ENCODE measurements at regions not wholly inside any gene's neighbourhood (a gene's known extent, or its start where the extent isn't known, plus 50 kb on each side); places are given as distances from the start of the nearest gene placed in this dataset.

DNA sequence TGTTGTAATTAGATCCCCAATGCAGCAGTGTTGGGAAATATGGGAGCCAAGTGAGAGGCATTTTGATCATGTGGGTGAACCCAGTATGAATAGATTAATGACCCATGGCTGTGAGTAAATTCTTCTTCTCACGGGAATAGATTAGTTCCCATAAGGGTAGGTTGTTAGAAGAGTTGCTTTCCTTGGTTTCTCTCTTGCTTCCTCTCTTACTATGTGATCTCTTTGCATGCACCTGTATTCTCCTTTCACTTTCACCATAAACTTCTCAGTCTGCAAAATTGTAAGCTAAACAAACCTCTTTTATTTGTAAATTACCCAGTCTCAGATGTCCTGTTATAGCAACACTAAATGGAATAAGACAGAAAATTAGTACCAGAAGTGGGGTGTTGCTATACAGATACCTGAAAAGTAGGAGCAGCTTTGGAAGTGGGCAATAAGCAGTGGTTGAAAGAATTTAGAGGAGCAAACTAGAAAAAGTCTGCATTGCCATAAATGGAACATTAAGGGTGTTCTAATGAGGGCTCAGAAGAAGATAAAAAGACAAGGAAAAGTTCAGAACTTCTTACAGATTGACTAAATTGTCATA, 1090.0 kb upstream of the ARRDC3 start:
- in situ Hi-C loops (cut with MboI) (no loop called here), intact Hi-C loops (cut with micrococcal nuclease; ENCODE audit: unreplicated experiment) (no loop called here)
- H2AFZ ChIP-seq (ENCODE audit: control insufficient read depth, low read depth, low read length) = no peak overlapping the region
- ChIA-PET SMC1A (ENCODE audit: uncharacterized antibody, unreplicated experiment) (interaction anchor here (0.7 to 1.2 kb wide), 2 partner anchors 18 to 1919 kb away, joined by 3 to 5 read pairs; no protein-coding TSS in a partner anchor), RAD21 (ENCODE audit: unreplicated experiment) (no interaction called here), POLR2A (no interaction called here), CTCF (interaction anchor here (1.2 kb wide), 1 partner anchor 161 kb away, joined by 3 read pairs; no protein-coding TSS in a partner anchor)
- no peaks in the 10 kb centered on the region for H3K4me1 ChIP-seq (ENCODE audit: control insufficient read depth, insufficient read depth, low read length)
- no peak for TF ChIP-seq SIN3A (IDR thresholded peaks at IDR 0.05; ENCODE audit: low read depth, low read length)
- TF ChIP-seq CBX5 (IDR thresholded peaks at IDR 0.05; ENCODE audit: low read depth) = no peak
- TF ChIP-seq, protein P1, sequence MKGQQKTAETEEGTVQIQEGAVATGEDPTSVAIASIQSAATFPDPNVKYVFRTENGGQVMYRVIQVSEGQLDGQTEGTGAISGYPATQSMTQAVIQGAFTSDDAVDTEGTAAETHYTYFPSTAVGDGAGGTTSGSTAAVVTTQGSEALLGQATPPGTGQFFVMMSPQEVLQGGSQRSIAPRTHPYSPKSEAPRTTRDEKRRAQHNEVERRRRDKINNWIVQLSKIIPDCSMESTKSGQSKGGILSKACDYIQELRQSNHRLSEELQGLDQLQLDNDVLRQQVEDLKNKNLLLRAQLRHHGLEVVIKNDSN (IDR thresholded peaks at IDR 0.05; ENCODE audit: borderline replicate concordance, extremely low read length, insufficient read depth, low read depth, low read length) = no peak
- TF ChIP-seq SMAD5 (IDR thresholded peaks at IDR 0.05; ENCODE audit: low read depth) = no peak
- no peak for TF ChIP-seq ESRRA (IDR thresholded peaks at IDR 0.05; ENCODE audit: low read length)
- no peak for TF ChIP-seq JUNB (IDR thresholded peaks at IDR 0.05)
- TF ChIP-seq KDM1A (IDR thresholded peaks at IDR 0.05; ENCODE audit: borderline replicate concordance) = no peak
- TF ChIP-seq, protein P2, sequence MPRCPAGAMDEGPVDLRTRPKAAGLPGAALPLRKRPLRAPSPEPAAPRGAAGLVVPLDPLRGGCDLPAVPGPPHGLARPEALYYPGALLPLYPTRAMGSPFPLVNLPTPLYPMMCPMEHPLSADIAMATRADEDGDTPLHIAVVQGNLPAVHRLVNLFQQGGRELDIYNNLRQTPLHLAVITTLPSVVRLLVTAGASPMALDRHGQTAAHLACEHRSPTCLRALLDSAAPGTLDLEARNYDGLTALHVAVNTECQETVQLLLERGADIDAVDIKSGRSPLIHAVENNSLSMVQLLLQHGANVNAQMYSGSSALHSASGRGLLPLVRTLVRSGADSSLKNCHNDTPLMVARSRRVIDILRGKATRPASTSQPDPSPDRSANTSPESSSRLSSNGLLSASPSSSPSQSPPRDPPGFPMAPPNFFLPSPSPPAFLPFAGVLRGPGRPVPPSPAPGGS (IDR thresholded peaks at IDR 0.05; ENCODE audit: borderline replicate concordance, insufficient read depth, low read depth, low read length, poor library complexity, severe bottlenecking) = no peak
- no peak for TF ChIP-seq PAX5 (IDR thresholded peaks at IDR 0.05; ENCODE audit: borderline replicate concordance, low read depth, low read length)
- TF ChIP-seq, protein P3, sequence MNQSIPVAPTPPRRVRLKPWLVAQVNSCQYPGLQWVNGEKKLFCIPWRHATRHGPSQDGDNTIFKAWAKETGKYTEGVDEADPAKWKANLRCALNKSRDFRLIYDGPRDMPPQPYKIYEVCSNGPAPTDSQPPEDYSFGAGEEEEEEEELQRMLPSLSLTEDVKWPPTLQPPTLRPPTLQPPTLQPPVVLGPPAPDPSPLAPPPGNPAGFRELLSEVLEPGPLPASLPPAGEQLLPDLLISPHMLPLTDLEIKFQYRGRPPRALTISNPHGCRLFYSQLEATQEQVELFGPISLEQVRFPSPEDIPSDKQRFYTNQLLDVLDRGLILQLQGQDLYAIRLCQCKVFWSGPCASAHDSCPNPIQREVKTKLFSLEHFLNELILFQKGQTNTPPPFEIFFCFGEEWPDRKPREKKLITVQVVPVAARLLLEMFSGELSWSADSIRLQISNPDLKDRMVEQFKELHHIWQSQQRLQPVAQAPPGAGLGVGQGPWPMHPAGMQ (IDR thresholded peaks at IDR 0.05; ENCODE audit: borderline replicate concordance) = no peak
- TF ChIP-seq MEF2A (IDR thresholded peaks at IDR 0.05; ENCODE audit: insufficient read depth, low read depth, low read length) = no peak
- no peak for TF ChIP-seq NR2C1 (IDR thresholded peaks at IDR 0.05)
- no peak for TF ChIP-seq SMARCA5 (IDR thresholded peaks at IDR 0.05)
- no peak for TF ChIP-seq IRF4 (IDR thresholded peaks at IDR 0.05; ENCODE audit: low read depth, low read length)
- TF ChIP-seq SUPT20H (IDR thresholded peaks at IDR 0.05; ENCODE audit: borderline replicate concordance, control insufficient read depth, low read depth, low read length) = no peak
- no peak for TF ChIP-seq ZNF622 (IDR thresholded peaks at IDR 0.05)
- TF ChIP-seq NFXL1 (IDR thresholded peaks at IDR 0.05; ENCODE audit: borderline replicate concordance) = no peak
- TF ChIP-seq NR2F1 (conservative IDR thresholded peaks at IDR 0.05) = no peak
- no peak overlapping the region for H3K4me2 ChIP-seq (ENCODE audit: control insufficient read depth, insufficient read depth)
- no peak overlapping the region for H3K27ac ChIP-seq (ENCODE audit: control insufficient read depth, insufficient read depth)
- H3K27me3 ChIP-seq (replicated peaks in 1 of 2; ENCODE audit: control insufficient read depth in 2 of 2, insufficient read depth in 2 of 2, low read length in 1 of 2) = no peaks in the 10 kb centered on the region
- BruUV-seq (replicated peaks) = no TSS peak
- no peaks in the 10 kb centered on the region for H4K20me1 ChIP-seq (ENCODE audit: control insufficient read depth, insufficient read depth)
- 0% methylated on average over 1 of the region's 1 CpG for WGBS (ENCODE audit: insufficient coverage, insufficient replicate concordance, low lambda C conversion rate, missing lambda C conversion rate)
- no peak overlapping the region for H3K4me3 ChIP-seq
- FAIRE-seq (no peak), DNase-seq (ENCODE audit: low read depth, low spot score) (no peak), ATAC-seq (no peak)
- H3K79me2 ChIP-seq (ENCODE audit: control insufficient read depth, insufficient read depth, low read length) = no peaks in the 10 kb centered on the region
- no peaks in the 10 kb centered on the region for H3K36me3 ChIP-seq (ENCODE audit: control insufficient read depth in 2 of 2, insufficient read depth in 2 of 2, low read length in 1 of 2)
- no peak overlapping the region for H3K9ac ChIP-seq (ENCODE audit: control insufficient read depth, insufficient read depth, low read length)
- no peaks in the 10 kb centered on the region; the same call in 1 of the 3 replicates for H3K9me3 ChIP-seq (replicated peaks; ENCODE audit: control insufficient read depth, insufficient read depth, low read length)

Measured in GM12878 (cell line).